Tibial artery (tissue), 4 donors: ENCODE measurements at regions not wholly inside any gene's neighbourhood (a gene's known extent, or its start where the extent isn't known, plus 50 kb on each side); places are given as distances from the start of the nearest gene placed in this dataset.
"Not testable (repeated sequence)": the region's sequence is repeated elsewhere in the genome, so short reads cannot be mapped to it uniquely, and the experiment has no call there.

Experiments
- DNase-seq, 2 donors: peaks; one replicate each; pipeline ENCODE4 v3.0.0-alpha.2; 2019
- H3K27ac ChIP-seq, 2 donors: fragments of 200-600 bp; sonication (generic) in 1 of 2; 1 replicate in 1 of 2; 2 replicates in 1 of 2; pipeline ENCODE4 v1.5.1; 2018 to 2019; ENCODE audit warnings: mild to moderate bottlenecking in 1 of 2
- H3K27me3 ChIP-seq, 2 donors: fragments of 200-600 bp; sonication (generic) in 1 of 2; one replicate each; pipeline versions ENCODE4 v1.5.1 to v1.6.0; 2016 to 2019
- H3K36me3 ChIP-seq, 3 donors: fragments of 200-600 bp; sonication (generic) in 2 of 3; one replicate each; pipeline ENCODE4 v1.5.1; 2016 to 2019; ENCODE audit warnings: mild to moderate bottlenecking in 2 of 3
- H3K4me1 ChIP-seq, 4 donors: fragments of 200-600 bp; sonication (generic) in 2 of 4; 1 replicate in 3 of 4; 2 replicates in 1 of 4; pipeline ENCODE4 v1.5.1; 2016 to 2019
- H3K4me3 ChIP-seq, 2 donors: fragments of 200-600 bp; sonication (generic) in 1 of 2; 1 replicate in 1 of 2; 2 replicates in 1 of 2; pipeline ENCODE4 v1.5.1; 2018 to 2019; ENCODE audit warnings: mild to moderate bottlenecking in 2 of 2
- H3K9me3 ChIP-seq, 3 donors: fragments of 200-600 bp; sonication (generic) in 1 of 3; one replicate each; pipeline ENCODE4 v1.5.1; 2016 to 2019
- intact Hi-C: fragments of 100-400 bp; cut with DNase I; formaldehyde crosslinking; loops from one replicate; pipeline ENCODE4 v1.15.0; 2023; ENCODE audit warnings: low total_unique reads
- TF ChIP-seq, protein P1 (sequence below), 2 experiments: fragments of 200-600 bp in 1 of 2; fragments of 450-650 bp in 1 of 2; IDR thresholded peaks; one replicate each; pipeline ENCODE4 v1.5.1; 2017 to 2019; ENCODE audit warnings: antibody characterized with exemption in 2 of 2, mild to moderate bottlenecking in 1 of 2, moderate library complexity in 1 of 2

DNA sequence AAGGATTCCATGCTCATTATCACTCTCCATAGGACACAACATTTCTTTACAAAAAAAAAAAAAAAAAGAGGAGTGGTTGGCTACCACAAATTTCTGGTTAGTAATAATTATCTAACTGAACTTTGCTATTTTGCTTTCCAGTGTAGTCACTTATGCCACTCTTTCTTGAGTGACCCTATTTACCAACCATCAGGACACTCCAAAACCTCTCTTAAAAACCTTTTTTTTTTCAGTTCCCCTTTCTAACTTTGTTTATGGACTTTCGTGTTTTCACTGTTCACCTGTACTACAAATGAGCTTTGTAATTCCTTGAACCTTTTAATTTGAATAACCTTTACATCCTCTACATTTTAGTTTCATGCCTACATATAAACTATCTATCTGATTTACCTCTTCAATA, 686.5 kb upstream of the PCDH9 start:
- TF ChIP-seq, protein P1, sequence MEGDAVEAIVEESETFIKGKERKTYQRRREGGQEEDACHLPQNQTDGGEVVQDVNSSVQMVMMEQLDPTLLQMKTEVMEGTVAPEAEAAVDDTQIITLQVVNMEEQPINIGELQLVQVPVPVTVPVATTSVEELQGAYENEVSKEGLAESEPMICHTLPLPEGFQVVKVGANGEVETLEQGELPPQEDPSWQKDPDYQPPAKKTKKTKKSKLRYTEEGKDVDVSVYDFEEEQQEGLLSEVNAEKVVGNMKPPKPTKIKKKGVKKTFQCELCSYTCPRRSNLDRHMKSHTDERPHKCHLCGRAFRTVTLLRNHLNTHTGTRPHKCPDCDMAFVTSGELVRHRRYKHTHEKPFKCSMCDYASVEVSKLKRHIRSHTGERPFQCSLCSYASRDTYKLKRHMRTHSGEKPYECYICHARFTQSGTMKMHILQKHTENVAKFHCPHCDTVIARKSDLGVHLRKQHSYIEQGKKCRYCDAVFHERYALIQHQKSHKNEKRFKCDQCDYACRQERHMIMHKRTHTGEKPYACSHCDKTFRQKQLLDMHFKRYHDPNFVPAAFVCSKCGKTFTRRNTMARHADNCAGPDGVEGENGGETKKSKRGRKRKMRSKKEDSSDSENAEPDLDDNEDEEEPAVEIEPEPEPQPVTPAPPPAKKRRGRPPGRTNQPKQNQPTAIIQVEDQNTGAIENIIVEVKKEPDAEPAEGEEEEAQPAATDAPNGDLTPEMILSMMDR (IDR thresholded peaks at IDR 0.05), result no peak
- intact Hi-C loops, result no loop called here
- Histone ChIP-seq H3K4me1 (no peaks in the 10 kb centered on the region), H3K27me3 (no peaks in the 10 kb centered on the region), H3K9me3 (peaks cover 0 to 9% (median 0%) of the 10 kb centered on the region in 3 donors), H3K27ac (no peak overlapping the region), H3K4me3 (no peak overlapping the region), H3K36me3 (no peaks in the 10 kb centered on the region)
- DNase-seq, result no peak

DNA sequence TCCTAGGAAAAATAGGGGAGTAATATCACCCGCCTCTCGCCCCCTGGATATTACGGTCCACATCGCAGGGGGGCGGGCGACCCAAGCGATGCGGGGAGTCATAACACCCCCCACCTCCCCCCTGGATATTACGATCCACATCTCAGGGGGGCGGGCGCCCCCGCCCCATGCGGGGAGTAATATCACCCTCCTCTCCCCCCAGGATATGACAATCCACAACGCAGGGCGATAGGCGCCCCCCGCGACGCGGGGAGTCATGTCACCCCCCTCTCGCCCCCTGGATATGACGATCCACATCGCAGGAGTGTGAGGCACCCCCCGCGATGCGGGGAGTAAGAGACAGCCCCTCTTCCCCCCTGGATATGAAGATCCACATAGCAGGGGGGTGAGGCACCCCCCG, 684.4 kb upstream of the PCDH9 start:
- intact Hi-C loops, result no loop called here
- TF ChIP-seq, protein P1 (IDR thresholded peaks at IDR 0.05), result no peak
- H3K4me3 ChIP-seq, result no peak overlapping the region
- DNase-seq, result no peak
- no peaks in the 10 kb centered on the region for H3K4me1 ChIP-seq
- H3K27me3 ChIP-seq, result no peaks in the 10 kb centered on the region
- H3K27ac ChIP-seq, result no peak overlapping the region
- peaks cover 0 to 9% (median 0%) of the 10 kb centered on the region in 3 donors for H3K9me3 ChIP-seq
- H3K36me3 ChIP-seq, result no peaks in the 10 kb centered on the region

DNA sequence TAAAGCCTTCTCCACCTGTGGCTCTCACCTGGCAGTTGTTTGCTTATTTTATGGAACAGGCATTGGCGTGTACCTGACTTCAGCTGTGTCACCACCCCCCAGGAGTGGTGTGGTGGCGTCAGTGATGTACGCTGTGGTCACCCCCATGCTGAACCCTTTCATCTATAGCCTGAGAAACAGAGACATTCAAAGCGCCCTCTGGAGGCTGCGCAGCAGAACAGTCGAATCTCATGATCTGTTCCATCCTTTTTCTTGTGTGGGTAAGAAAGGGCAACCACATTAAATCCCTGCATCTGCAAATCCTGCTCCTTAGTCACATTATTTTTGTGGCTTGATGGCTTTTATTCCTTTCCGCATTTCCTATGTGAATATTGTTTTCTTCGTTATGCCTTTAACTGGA, 672.8 kb upstream of the PCDH9 start:
- H3K4me1 ChIP-seq, H3K36me3 ChIP-seq, intact Hi-C loops, H3K9me3 ChIP-seq, H3K27ac ChIP-seq, H3K4me3 ChIP-seq, H3K27me3 ChIP-seq, DNase-seq: not testable (repeated sequence)

DNA sequence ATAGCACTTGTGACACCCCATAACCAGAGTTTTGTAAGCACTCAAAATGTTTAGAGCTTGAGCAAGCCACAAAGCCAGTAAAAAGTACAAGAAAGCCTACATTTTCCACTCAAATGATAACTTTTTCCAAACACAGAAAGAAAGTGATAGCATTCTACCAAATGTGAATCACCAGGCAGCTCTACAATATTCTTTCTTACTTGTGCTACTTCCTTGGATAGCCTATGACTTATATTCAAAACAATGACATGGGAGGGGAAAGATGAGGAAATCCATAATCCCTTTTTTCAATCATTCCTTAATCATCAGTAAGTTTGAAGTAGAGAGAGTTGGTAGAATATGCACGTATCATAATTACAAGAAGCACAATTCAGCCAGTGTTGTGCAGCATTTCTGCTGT, 650.8 kb upstream of the PCDH9 start:
- Histone ChIP-seq H3K27me3 (no peaks in the 10 kb centered on the region), H3K27ac (no peak overlapping the region), H3K4me1 (no peaks in the 10 kb centered on the region), H3K9me3 (no peaks in the 10 kb centered on the region), H3K4me3 (no peak overlapping the region), H3K36me3 (no peaks in the 10 kb centered on the region)
- TF ChIP-seq, protein P1 (IDR thresholded peaks at IDR 0.05), result no peak
- no peak for DNase-seq
- intact Hi-C loops, result no loop called here

DNA sequence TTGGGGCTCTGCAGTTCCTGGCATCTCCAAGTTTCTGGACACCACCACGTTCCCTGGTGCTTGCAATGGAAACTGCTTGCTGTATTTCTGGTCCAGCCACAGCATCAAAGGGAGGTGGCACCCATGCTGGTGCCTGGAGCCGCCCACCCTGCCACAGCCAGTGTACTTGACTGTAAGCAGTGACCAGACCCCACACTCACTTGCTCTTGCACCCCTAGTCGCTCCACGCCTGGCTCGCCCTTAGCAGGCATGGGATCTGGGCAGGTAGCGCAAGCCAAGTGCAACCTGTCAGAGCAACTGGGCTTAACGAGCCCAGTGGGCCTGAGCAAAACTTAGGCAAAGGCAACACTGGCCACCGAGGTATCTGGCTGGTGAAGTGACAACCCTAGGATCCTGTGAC, 648.2 kb upstream of the PCDH9 start:
- Histone ChIP-seq H3K36me3 (no peaks in the 10 kb centered on the region), H3K4me1 (no peaks in the 10 kb centered on the region), H3K4me3 (no peak overlapping the region), H3K9me3 (no peaks in the 10 kb centered on the region), H3K27ac (no peak overlapping the region), H3K27me3 (no peaks in the 10 kb centered on the region)
- no peak for DNase-seq
- intact Hi-C loops, result no loop called here
- TF ChIP-seq, protein P1 (IDR thresholded peaks at IDR 0.05), result no peak

DNA sequence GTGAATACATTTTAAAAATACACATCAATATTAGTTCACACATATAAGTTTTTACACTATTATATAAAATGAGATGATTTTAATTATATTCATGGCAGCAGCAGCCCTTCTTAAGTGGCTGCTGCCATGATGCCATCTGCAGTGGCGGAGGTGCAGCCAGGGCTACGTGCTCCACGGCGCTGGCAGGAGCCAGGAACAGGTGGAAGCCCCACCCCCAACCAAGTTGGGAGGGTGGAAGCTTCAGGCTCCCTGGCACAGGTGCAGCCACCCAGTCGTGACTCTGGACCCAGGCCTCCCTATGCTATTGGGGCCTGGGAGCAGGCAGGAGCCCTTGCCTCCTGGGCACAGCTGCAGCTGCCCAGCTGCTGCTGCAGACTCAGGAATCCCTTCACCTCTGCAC, 646.9 kb upstream of the PCDH9 start:
- intact Hi-C loops, result no loop called here
- H3K4me1 ChIP-seq, result no peaks in the 10 kb centered on the region
- no peak overlapping the region for H3K27ac ChIP-seq
- H3K36me3 ChIP-seq, result no peaks in the 10 kb centered on the region
- no peaks in the 10 kb centered on the region for H3K9me3 ChIP-seq
- no peak overlapping the region for H3K4me3 ChIP-seq
- H3K27me3 ChIP-seq, result no peaks in the 10 kb centered on the region
- no peak for DNase-seq
- TF ChIP-seq, protein P1 (IDR thresholded peaks at IDR 0.05), result no peak
